Natural killer cell treated with Interleukin-12 subunit alpha and Interleukin-12 subunit beta and Interleukin-15 and Interleukin-18, amount 100 ng/mL, for 72 hours (primary cell): ENCODE measurements at regions not wholly inside any gene's neighbourhood (a gene's known extent, or its start where the extent isn't known, plus 50 kb on each side); places are given as distances from the start of the nearest gene placed in this dataset.

Source experiments
- ATAC-seq, 2 donors: fragments of 150-1000 bp; cut with Tn5 transposase in 1 of 2; sonication (Bioruptor Pico), chemical (Tn5 transposase) in 1 of 2; 2 replicates each; pipeline ENCODE4 v1.10.0; 2021
- DNase-seq: peaks from one replicate; pipeline ENCODE4 v3.0.0; 2022; ENCODE audit warnings: low spot score
- H3K27ac Mint-ChIP-seq, 2 donors: 1 replicate in 1 of 2; 2 replicates in 1 of 2; pipeline ENCODE4 v1.8.0; 2022; ENCODE audit warnings: mixed read lengths in 2 of 2, mild to moderate bottlenecking in 1 of 2, moderate library complexity in 1 of 2
- H3K27me3 Mint-ChIP-seq, 2 donors: 1 replicate in 1 of 2; 2 replicates in 1 of 2; pipeline ENCODE4 v1.8.0; 2022; ENCODE audit warnings: mixed read lengths in 2 of 2
- H3K36me3 Mint-ChIP-seq: one replicate; pipeline ENCODE4 v1.8.0; 2022; ENCODE audit warnings: mixed read lengths
- H3K4me1 Mint-ChIP-seq, 2 donors: 1 replicate in 1 of 2; 2 replicates in 1 of 2; pipeline ENCODE4 v1.8.0; 2022; ENCODE audit warnings: low read depth in 2 of 2, mixed read lengths in 2 of 2, mild to moderate bottlenecking in 1 of 2
- H3K4me3 Mint-ChIP-seq: one replicate; pipeline ENCODE4 v1.8.0; 2022; ENCODE audit warnings: mixed read lengths
- H3K9me3 Mint-ChIP-seq: 2 replicates; pipeline ENCODE4 v1.8.0; 2022; ENCODE audit warnings: mixed read lengths

- no peak for ATAC-seq
- Mint-ChIP-seq H3K4me1 (no peaks in the 10 kb centered on the region), H3K27ac (no peak overlapping the region), H3K4me3 (no peak overlapping the region), H3K27me3 (peaks cover 8 to 23% of the 10 kb centered on the region in 2 donors), H3K9me3 (no peaks in the 10 kb centered on the region), H3K36me3 (no peaks in the 10 kb centered on the region)
- no peak for DNase-seq
These were observed 220.8 kb downstream of the MID1IP1 start for GRCh38 chrX:39022106-39022505.

GRCh38 chrX:39029221-39029620, 228.0 kb downstream of the MID1IP1 start:
- Mint-ChIP-seq H3K27ac (no peak overlapping the region), H3K4me1 (no peaks in the 10 kb centered on the region), H3K36me3 (peaks cover 15% of the 10 kb centered on the region), H3K9me3 (peaks cover 15% of the 10 kb centered on the region), H3K4me3 (no peak overlapping the region), H3K27me3 (peaks cover 10 to 23% of the 10 kb centered on the region in 2 donors)
- no peak for ATAC-seq
- no peak for DNase-seq

- DNase-seq (no peak), ATAC-seq (no peak)
- peaks cover 10 to 20% of the 10 kb centered on the region in 2 donors for H3K27me3 Mint-ChIP-seq
- H3K27ac Mint-ChIP-seq = no peak overlapping the region
- H3K4me3 Mint-ChIP-seq = no peak overlapping the region
- H3K4me1 Mint-ChIP-seq = no peaks in the 10 kb centered on the region
- H3K36me3 Mint-ChIP-seq = peaks cover 15% of the 10 kb centered on the region
- H3K9me3 Mint-ChIP-seq = peaks cover 15% of the 10 kb centered on the region
These were observed 229.4 kb downstream of the MID1IP1 start for GRCh38 chrX:39030636-39031035.

- Mint-ChIP-seq H3K4me1 (no peaks in the 10 kb centered on the region), H3K9me3 (no peaks in the 10 kb centered on the region), H3K4me3 (no peak overlapping the region), H3K36me3 (no peaks in the 10 kb centered on the region), H3K27ac (no peak overlapping the region), H3K27me3 (peaks cover 11 to 19% of the 10 kb centered on the region in 2 donors)
- ATAC-seq = no peak
- no peak for DNase-seq
These were observed 238.6 kb downstream of the MID1IP1 start for GRCh38 chrX:39039890-39040289.

GRCh38 chrX:39043838-39044550, 242.7 kb downstream of the MID1IP1 start:
- Mint-ChIP-seq H3K27me3 (peaks cover 0 to 11% of the 10 kb centered on the region in 2 donors), H3K36me3 (no peaks in the 10 kb centered on the region), H3K27ac (no peak overlapping the region), H3K9me3 (no peaks in the 10 kb centered on the region), H3K4me1 (no peaks in the 10 kb centered on the region), H3K4me3 (no peak overlapping the region)
- ATAC-seq = no peak
- no peak for DNase-seq

- H3K36me3 Mint-ChIP-seq = no peaks in the 10 kb centered on the region
- H3K27me3 Mint-ChIP-seq = peaks cover 0 to 12% of the 10 kb centered on the region in 2 donors
- no peak overlapping the region for H3K27ac Mint-ChIP-seq
- no peaks in the 10 kb centered on the region for H3K9me3 Mint-ChIP-seq
- no peaks in the 10 kb centered on the region for H3K4me1 Mint-ChIP-seq
- no peak for ATAC-seq
- DNase-seq = no peak
- H3K4me3 Mint-ChIP-seq = no peak overlapping the region
These were observed 245.9 kb downstream of the MID1IP1 start for GRCh38 chrX:39047174-39047573.

GRCh38 chrX:39049975-39050374, 248.7 kb downstream of the MID1IP1 start:
- Mint-ChIP-seq H3K27me3 (peaks cover 9 to 11% of the 10 kb centered on the region in 2 donors), H3K27ac (no peak overlapping the region)
- ATAC-seq = no peak

GRCh38 chrX:39050427-39050826, 249.2 kb downstream of the MID1IP1 start:
- ATAC-seq (no peak), DNase-seq (no peak)
- H3K27me3 Mint-ChIP-seq = peaks cover 9 to 12% of the 10 kb centered on the region in 2 donors
- no peaks in the 10 kb centered on the region for H3K36me3 Mint-ChIP-seq
- no peak overlapping the region for H3K27ac Mint-ChIP-seq
- no peaks in the 10 kb centered on the region for H3K9me3 Mint-ChIP-seq
- H3K4me3 Mint-ChIP-seq = no peak overlapping the region
- no peaks in the 10 kb centered on the region for H3K4me1 Mint-ChIP-seq

More at GRCh38 chrX:39049975-39050374, 248.7 kb downstream of the MID1IP1 start:
- Mint-ChIP-seq H3K36me3 (no peaks in the 10 kb centered on the region), H3K4me1 (no peaks in the 10 kb centered on the region), H3K9me3 (no peaks in the 10 kb centered on the region), H3K4me3 (no peak overlapping the region)
- DNase-seq = no peak

GRCh38 chrX:39052751-39053150, 251.5 kb downstream of the MID1IP1 start:
- Mint-ChIP-seq H3K36me3 (no peaks in the 10 kb centered on the region), H3K4me1 (no peaks in the 10 kb centered on the region), H3K27me3 (peaks cover 12 to 14% of the 10 kb centered on the region in 2 donors), H3K9me3 (no peaks in the 10 kb centered on the region), H3K4me3 (no peak overlapping the region), H3K27ac (no peak overlapping the region)
- ATAC-seq (no peak), DNase-seq (no peak)

GRCh38 chrX:39058724-39059123, 257.5 kb downstream of the MID1IP1 start:
- DNase-seq = no peak
- Mint-ChIP-seq H3K27ac (no peak overlapping the region), H3K27me3 (peaks cover 23 to 24% of the 10 kb centered on the region in 2 donors), H3K9me3 (no peaks in the 10 kb centered on the region), H3K4me1 (no peaks in the 10 kb centered on the region), H3K4me3 (no peak overlapping the region), H3K36me3 (no peaks in the 10 kb centered on the region)
- ATAC-seq = no peak

GRCh38 chrX:39059866-39060265, 258.6 kb downstream of the MID1IP1 start:
- peaks cover 20 to 21% of the 10 kb centered on the region in 2 donors for H3K27me3 Mint-ChIP-seq
- no peak overlapping the region for H3K27ac Mint-ChIP-seq
- ATAC-seq (no peak), DNase-seq (no peak)
- H3K4me1 Mint-ChIP-seq = no peaks in the 10 kb centered on the region
- H3K4me3 Mint-ChIP-seq = no peak overlapping the region
- H3K36me3 Mint-ChIP-seq = no peaks in the 10 kb centered on the region
- no peaks in the 10 kb centered on the region for H3K9me3 Mint-ChIP-seq

GRCh38 chrX:39063037-39063436, 261.8 kb downstream of the MID1IP1 start:
- Mint-ChIP-seq H3K27me3 (peaks cover 14 to 15% of the 10 kb centered on the region in 2 donors), H3K9me3 (peaks cover 2% of the 10 kb centered on the region), H3K27ac (no peak overlapping the region), H3K4me1 (no peaks in the 10 kb centered on the region), H3K4me3 (no peak overlapping the region), H3K36me3 (no peaks in the 10 kb centered on the region)
- DNase-seq (no peak), ATAC-seq (no peak)

- ATAC-seq (no peak), DNase-seq (no peak)
- Mint-ChIP-seq H3K9me3 (peaks cover 2% of the 10 kb centered on the region), H3K4me1 (no peaks in the 10 kb centered on the region), H3K27ac (no peak overlapping the region), H3K27me3 (peaks cover 9 to 11% of the 10 kb centered on the region in 2 donors), H3K36me3 (no peaks in the 10 kb centered on the region), H3K4me3 (no peak overlapping the region)
These were observed 262.4 kb downstream of the MID1IP1 start for GRCh38 chrX:39063702-39064101.

- no peak overlapping the region for H3K27ac Mint-ChIP-seq
- no peak for ATAC-seq
- H3K4me3 Mint-ChIP-seq = no peak overlapping the region
- peaks cover 2% of the 10 kb centered on the region for H3K9me3 Mint-ChIP-seq
- H3K4me1 Mint-ChIP-seq = no peaks in the 10 kb centered on the region
- no peaks in the 10 kb centered on the region for H3K36me3 Mint-ChIP-seq
- DNase-seq = no peak
- H3K27me3 Mint-ChIP-seq = peaks cover 9 to 11% of the 10 kb centered on the region in 2 donors
These were observed 264.0 kb downstream of the MID1IP1 start for GRCh38 chrX:39065051-39065871.
